NT2/D1 (cell line): ENCODE measurements at regions not wholly inside any gene's neighbourhood (a gene's known extent, or its start where the extent isn't known, plus 50 kb on each side); places are given as distances from the start of the nearest gene placed in this dataset.

Experiments
- DNase-seq: peaks from one replicate; pipeline ENCODE4 v3.0.0-alpha.2; 2011; ENCODE audit warnings: low read depth, low spot score
- H3K27me3 ChIP-seq: 2 replicates; pipeline ENCODE4 v1.6.0; 2011; ENCODE audit warnings: mild to moderate bottlenecking; ENCODE audit not compliant: insufficient read length, insufficient read depth
- H3K36me3 ChIP-seq: 2 replicates; pipeline ENCODE4 v1.6.1; 2011; ENCODE audit warnings: mild to moderate bottlenecking, low read length, mixed read lengths; ENCODE audit not compliant: insufficient read depth, insufficient read length
- H3K4me1 ChIP-seq: 2 replicates; pipeline ENCODE4 v1.5.1; 2011; ENCODE audit not compliant: insufficient read depth, insufficient read length
- H3K4me3 ChIP-seq: 2 replicates; pipeline ENCODE4 v1.5.1; 2011; ENCODE audit warnings: low read depth; ENCODE audit not compliant: insufficient read length
- H3K9ac ChIP-seq: 2 replicates; pipeline ENCODE4 v1.6.0; 2011; ENCODE audit warnings: low read depth; ENCODE audit not compliant: insufficient read length
- H3K9me3 ChIP-seq: 2 replicates; pipeline ENCODE4 v1.5.1; 2011; ENCODE audit warnings: mild to moderate bottlenecking, low read length; ENCODE audit not compliant: insufficient read depth
- SUZ12 ChIP-seq: IDR thresholded peaks from 2 replicates; pipeline ENCODE4 v1.6.1; 2011; ENCODE audit not compliant: insufficient read length, insufficient read depth; ENCODE audit errors: extremely low read depth
- YY1 ChIP-seq: IDR thresholded peaks from 2 replicates; pipeline ENCODE4 v1.6.1; 2011; ENCODE audit not compliant: insufficient read length, insufficient read depth
- ZNF274 ChIP-seq: IDR thresholded peaks from 2 replicates; pipeline ENCODE4 v1.6.1; 2011; ENCODE audit warnings: mild to moderate bottlenecking, low read depth, low read length

- H3K36me3 ChIP-seq, result peaks cover 17% of the 10 kb centered on the region
- DNase-seq, result no peak
These were observed 52.4 kb downstream of the ARL6IP4 start for GRCh38 chr12:123032736-123033391.

More at GRCh38 chr12:123032736-123033391, 52.4 kb downstream of the ARL6IP4 start:
- no peak for TF ChIP-seq YY1
- TF ChIP-seq SUZ12, result no peak
- TF ChIP-seq ZNF274, result no peak
- no peaks in the 10 kb centered on the region for H3K9me3 ChIP-seq
- H3K9ac ChIP-seq, result no peak overlapping the region
- peaks cover 1% of the 10 kb centered on the region for H3K4me1 ChIP-seq
- H3K4me3 ChIP-seq, result no peak overlapping the region
- H3K27me3 ChIP-seq, result no peaks in the 10 kb centered on the region
